ENCODE measurements at regions not wholly inside any gene's neighbourhood (a gene's known extent, or its start where the extent isn't known, plus 50 kb on each side); places are given as distances from the start of the nearest gene placed in this dataset.

DNA sequence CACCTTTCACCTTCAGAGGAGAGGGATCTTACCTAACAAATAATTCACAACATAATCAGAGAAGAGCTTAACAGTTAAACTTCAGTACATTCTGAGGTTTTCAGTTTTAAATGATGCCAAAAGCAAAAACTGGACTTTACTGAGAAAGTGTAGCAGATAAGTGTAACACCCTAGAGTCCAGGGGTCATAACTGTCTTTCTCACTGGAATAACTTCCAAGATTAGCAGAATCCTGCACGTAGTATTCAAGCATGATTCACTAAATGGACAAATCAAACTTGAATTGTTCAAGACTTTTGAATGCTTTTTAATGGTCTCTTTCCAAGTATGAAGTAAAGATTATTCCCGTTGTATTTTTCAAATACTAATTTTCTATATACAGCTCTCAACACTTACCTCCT lies 180.1 kb upstream of the NREP start:
- no peak for DNase-seq (ENCODE audit: extremely low read depth, insufficient read length)

DNA sequence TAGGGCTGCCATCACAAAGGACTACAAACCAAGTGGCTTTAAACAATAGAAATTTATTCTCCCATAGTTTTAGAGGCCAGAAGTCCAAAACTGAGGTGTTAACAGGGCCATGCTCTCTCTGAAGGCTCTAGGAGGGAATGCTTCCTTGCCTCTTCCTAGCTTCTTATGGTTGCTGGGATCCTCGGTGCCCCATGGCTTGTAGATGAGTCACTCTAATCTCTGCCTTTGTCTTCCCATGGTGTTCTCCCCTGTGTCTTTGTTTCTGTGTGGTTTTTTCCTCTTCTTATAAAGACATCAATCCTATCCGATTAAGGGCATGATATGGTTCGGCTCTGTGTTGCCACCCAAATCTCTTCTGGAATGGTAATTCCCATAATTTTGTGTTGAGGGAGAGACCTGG lies 178.8 kb upstream of the NREP start:
- DNase-seq (ENCODE audit: extremely low read depth, insufficient read length) = no peak
- Histone ChIP-seq H3K36me3 (ENCODE audit: control insufficient read depth, insufficient read depth, low read length) (no peaks in the 10 kb centered on the region), H3K4me3 (replicated peaks; ENCODE audit: low read depth, low read length) (no peak overlapping the region), H3K27me3 (replicated peaks; ENCODE audit: control insufficient read depth, insufficient read depth, low read length) (no peaks in the 10 kb centered on the region)
- TF ChIP-seq, protein P1, sequence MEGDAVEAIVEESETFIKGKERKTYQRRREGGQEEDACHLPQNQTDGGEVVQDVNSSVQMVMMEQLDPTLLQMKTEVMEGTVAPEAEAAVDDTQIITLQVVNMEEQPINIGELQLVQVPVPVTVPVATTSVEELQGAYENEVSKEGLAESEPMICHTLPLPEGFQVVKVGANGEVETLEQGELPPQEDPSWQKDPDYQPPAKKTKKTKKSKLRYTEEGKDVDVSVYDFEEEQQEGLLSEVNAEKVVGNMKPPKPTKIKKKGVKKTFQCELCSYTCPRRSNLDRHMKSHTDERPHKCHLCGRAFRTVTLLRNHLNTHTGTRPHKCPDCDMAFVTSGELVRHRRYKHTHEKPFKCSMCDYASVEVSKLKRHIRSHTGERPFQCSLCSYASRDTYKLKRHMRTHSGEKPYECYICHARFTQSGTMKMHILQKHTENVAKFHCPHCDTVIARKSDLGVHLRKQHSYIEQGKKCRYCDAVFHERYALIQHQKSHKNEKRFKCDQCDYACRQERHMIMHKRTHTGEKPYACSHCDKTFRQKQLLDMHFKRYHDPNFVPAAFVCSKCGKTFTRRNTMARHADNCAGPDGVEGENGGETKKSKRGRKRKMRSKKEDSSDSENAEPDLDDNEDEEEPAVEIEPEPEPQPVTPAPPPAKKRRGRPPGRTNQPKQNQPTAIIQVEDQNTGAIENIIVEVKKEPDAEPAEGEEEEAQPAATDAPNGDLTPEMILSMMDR (IDR thresholded peaks at IDR 0.05; ENCODE audit: insufficient read depth, low read length, poor library complexity, severe bottlenecking) = no peak

More for the DNA sequence above, 180.1 kb upstream of the NREP start:
- no peaks in the 10 kb centered on the region for H3K36me3 ChIP-seq (ENCODE audit: control insufficient read depth, insufficient read depth, low read length)
- H3K4me3 ChIP-seq (replicated peaks; ENCODE audit: low read depth, low read length) = no peak overlapping the region
- TF ChIP-seq, protein P1 (IDR thresholded peaks at IDR 0.05; ENCODE audit: insufficient read depth, low read length, poor library complexity, severe bottlenecking) = no peak
- H3K27me3 ChIP-seq (replicated peaks; ENCODE audit: control insufficient read depth, insufficient read depth, low read length) = no peaks in the 10 kb centered on the region

DNA sequence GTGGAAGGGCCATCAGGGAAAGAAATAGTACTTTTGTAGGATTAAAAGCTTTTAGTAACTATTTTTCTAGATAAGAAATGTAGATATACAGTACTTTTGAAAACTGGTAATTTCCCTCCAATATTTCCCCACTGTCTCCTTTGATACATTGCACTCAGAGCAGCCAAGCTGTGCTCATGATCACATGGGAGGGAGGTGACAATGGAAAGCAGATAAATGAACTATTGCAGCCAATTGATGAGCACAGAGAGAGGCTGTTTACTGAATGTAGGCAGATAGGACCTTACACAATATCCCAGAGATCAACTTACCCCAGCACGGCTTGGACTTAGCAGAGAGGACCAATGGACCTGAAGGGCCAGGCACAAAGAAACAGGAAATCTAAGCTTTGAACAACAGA lies 178.0 kb upstream of the NREP start:
- Histone ChIP-seq H3K4me3 (replicated peaks; ENCODE audit: low read depth, low read length) (no peak overlapping the region), H3K27me3 (replicated peaks; ENCODE audit: control insufficient read depth, insufficient read depth, low read length) (no peaks in the 10 kb centered on the region), H3K36me3 (ENCODE audit: control insufficient read depth, insufficient read depth, low read length) (no peaks in the 10 kb centered on the region)
- TF ChIP-seq, protein P1 (IDR thresholded peaks at IDR 0.05; ENCODE audit: insufficient read depth, low read length, poor library complexity, severe bottlenecking) = no peak
- DNase-seq (ENCODE audit: extremely low read depth, insufficient read length) = no peak

DNA sequence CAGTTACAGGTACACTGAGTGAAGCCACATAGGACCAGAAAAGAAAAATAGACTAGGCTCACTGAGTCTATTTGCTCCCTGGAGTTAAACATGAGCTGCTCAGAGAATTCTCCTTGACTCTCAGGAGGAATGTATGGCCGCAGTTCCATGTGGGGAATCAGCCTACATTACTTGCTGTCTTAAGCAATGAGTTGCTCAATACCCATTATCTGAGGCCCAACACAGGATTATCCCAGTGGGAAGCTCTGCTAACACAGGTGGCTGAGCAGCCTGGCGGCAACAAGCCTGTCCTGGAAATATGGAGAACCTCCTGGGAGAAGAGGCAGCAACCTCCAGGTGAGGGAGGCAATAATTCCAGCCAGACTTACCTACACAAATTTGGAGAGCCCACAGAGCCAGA lies 177.5 kb upstream of the NREP start:
- no peak for DNase-seq (ENCODE audit: extremely low read depth, insufficient read length)
- Histone ChIP-seq H3K27me3 (replicated peaks; ENCODE audit: control insufficient read depth, insufficient read depth, low read length) (no peaks in the 10 kb centered on the region), H3K36me3 (ENCODE audit: control insufficient read depth, insufficient read depth, low read length) (no peaks in the 10 kb centered on the region), H3K4me3 (replicated peaks; ENCODE audit: low read depth, low read length) (no peak overlapping the region)
- TF ChIP-seq, protein P1 (IDR thresholded peaks at IDR 0.05; ENCODE audit: insufficient read depth, low read length, poor library complexity, severe bottlenecking) = no peak

DNA sequence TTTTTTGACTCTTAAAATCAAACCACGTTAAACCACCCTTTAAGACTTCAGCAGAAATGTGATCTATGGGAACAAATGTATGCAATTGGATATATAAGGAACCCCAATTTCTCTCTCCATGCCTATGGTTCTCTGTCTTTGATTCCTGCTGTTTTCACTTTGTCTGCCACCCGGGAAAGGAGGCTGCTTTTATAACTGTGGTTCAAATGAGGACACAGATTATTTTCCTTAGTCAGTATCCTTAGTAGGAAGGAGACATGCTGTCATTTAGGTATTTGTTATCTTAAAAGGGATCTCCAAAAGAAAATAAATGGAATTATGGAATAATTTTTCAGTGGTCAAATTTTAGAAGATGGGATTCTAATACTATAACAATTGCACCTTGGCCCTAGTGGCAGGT lies 176.1 kb upstream of the NREP start:
- no peak for DNase-seq (ENCODE audit: extremely low read depth, insufficient read length)
- Histone ChIP-seq H3K27me3 (replicated peaks; ENCODE audit: control insufficient read depth, insufficient read depth, low read length) (no peaks in the 10 kb centered on the region), H3K36me3 (ENCODE audit: control insufficient read depth, insufficient read depth, low read length) (no peaks in the 10 kb centered on the region), H3K4me3 (replicated peaks; ENCODE audit: low read depth, low read length) (no peak overlapping the region)
- TF ChIP-seq, protein P1 (IDR thresholded peaks at IDR 0.05; ENCODE audit: insufficient read depth, low read length, poor library complexity, severe bottlenecking) = no peak

DNA sequence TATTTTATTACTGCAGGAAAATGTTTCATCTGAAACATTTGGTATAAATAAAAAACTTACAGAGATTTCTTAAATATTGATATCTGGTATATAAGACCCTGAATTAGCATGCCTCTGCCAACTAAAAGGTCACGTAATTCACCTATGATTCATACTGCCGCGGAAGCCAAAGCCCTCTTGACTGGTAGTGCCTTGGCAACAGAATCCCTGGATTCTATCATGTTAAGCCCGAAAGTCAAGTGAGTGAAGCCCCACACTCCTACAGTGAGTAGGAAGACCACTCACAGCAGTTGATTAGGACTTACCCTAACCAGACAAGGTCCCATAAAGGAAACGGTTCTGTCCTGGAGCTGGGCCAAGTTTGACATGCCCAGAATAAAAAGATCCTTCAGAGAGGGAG lies 175.6 kb upstream of the NREP start:
- Histone ChIP-seq H3K27me3 (replicated peaks; ENCODE audit: control insufficient read depth, insufficient read depth, low read length) (no peaks in the 10 kb centered on the region), H3K4me3 (replicated peaks; ENCODE audit: low read depth, low read length) (no peak overlapping the region), H3K36me3 (ENCODE audit: control insufficient read depth, insufficient read depth, low read length) (no peaks in the 10 kb centered on the region)
- no peak for DNase-seq (ENCODE audit: extremely low read depth, insufficient read length)
- TF ChIP-seq, protein P1 (IDR thresholded peaks at IDR 0.05; ENCODE audit: insufficient read depth, low read length, poor library complexity, severe bottlenecking) = no peak
